ENCODE measurements at regions not wholly inside any gene's neighbourhood (a gene's known extent, or its start where the extent isn't known, plus 50 kb on each side); places are given as distances from the start of the nearest gene placed in this dataset.

- TF ChIP-seq CTCF (conservative IDR thresholded peaks at IDR 0.05; ENCODE audit: low read length) (no peak), EZH2phosphoT487 (IDR thresholded peaks at IDR 0.05; ENCODE audit: borderline replicate concordance) (no peak)
These were observed 66.0 kb upstream of the ADAMTS2 start for GRCh38 chr5:179411161-179411841.
